GM13977 (cell line): ENCODE measurements at regions not wholly inside any gene's neighbourhood (a gene's known extent, or its start where the extent isn't known, plus 50 kb on each side); places are given as distances from the start of the nearest gene placed in this dataset.

ENCODE experiments used
- DNase-seq: peaks from one replicate; pipeline ENCODE4 v3.0.0; 2012; ENCODE audit warnings: low spot score
- in situ Hi-C: fragments of 300-500 bp; cut with MboI; formaldehyde crosslinking; loops from one replicate; pipeline ENCODE4 v1.12.0; 2022; ENCODE audit warnings: low sequenced_read_pairs, low pct_unique_long_range_greater_than_20kb, mixed read lengths, inconsistent platforms; ENCODE audit not compliant: unreplicated experiment
- TF ChIP-seq, protein P1 (sequence below): IDR thresholded peaks from 2 replicates; pipeline ENCODE4 v1.5.1; 2012; ENCODE audit warnings: mild to moderate bottlenecking, control low read depth; ENCODE audit not compliant: insufficient read depth; ENCODE audit errors: extremely low read depth, missing control alignments

DNA sequence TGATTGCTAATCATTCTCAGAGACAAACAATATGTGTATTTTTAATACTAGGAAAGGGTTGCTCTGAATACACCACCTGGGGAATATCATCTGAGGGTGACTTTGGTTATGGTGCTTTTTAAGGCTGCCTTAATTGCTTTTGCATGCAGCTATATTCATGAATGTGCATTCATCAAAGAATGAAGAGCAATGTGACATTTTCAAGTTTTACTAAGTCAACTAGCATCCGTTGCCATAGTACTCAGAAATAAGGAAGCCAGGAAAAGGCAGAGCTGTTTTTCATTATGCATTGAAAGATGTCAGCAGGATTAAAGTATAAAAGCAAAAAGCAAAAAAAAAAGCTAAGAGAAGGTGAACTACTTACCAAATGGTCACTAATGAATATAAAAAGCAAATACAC, 67.4 kb upstream of the PCDH18 start:
- TF ChIP-seq, protein P1, sequence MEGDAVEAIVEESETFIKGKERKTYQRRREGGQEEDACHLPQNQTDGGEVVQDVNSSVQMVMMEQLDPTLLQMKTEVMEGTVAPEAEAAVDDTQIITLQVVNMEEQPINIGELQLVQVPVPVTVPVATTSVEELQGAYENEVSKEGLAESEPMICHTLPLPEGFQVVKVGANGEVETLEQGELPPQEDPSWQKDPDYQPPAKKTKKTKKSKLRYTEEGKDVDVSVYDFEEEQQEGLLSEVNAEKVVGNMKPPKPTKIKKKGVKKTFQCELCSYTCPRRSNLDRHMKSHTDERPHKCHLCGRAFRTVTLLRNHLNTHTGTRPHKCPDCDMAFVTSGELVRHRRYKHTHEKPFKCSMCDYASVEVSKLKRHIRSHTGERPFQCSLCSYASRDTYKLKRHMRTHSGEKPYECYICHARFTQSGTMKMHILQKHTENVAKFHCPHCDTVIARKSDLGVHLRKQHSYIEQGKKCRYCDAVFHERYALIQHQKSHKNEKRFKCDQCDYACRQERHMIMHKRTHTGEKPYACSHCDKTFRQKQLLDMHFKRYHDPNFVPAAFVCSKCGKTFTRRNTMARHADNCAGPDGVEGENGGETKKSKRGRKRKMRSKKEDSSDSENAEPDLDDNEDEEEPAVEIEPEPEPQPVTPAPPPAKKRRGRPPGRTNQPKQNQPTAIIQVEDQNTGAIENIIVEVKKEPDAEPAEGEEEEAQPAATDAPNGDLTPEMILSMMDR: no peak
- no peak for DNase-seq
- in situ Hi-C loops: no loop called here

DNA sequence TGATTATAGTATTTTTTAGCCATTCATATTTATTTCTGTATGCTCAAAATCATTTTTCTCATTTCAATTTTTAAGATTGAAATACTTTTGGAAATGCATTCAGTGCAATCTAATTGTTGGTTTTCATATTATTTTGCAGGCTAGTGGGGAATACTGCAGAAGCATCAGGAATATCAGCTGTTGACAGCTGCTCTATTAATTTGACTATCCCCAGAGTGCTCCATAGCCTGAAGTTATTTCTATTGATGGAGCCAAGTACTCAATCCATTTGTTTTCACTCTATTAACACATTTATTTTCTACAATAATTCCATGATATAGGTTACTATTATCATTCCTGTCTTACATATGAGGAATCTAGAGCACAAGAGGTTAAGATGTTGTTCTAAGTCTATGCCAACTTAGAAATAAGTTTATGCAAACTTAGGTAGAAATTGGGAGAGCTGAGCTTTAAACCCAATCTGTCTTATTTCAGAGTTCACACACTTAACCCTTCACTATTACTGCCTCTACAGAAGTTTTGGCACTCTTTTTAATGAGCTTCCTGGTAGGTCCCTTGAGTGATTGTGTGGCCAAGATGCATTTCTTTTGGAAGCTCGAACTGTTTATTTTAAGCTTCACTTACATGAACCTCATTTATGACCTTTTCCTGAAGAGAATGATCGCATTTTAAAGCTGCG, 65.6 kb upstream of the PCDH18 start:
- no peak for DNase-seq
- in situ Hi-C loops: no loop called here
- TF ChIP-seq, protein P1: no peak

DNA sequence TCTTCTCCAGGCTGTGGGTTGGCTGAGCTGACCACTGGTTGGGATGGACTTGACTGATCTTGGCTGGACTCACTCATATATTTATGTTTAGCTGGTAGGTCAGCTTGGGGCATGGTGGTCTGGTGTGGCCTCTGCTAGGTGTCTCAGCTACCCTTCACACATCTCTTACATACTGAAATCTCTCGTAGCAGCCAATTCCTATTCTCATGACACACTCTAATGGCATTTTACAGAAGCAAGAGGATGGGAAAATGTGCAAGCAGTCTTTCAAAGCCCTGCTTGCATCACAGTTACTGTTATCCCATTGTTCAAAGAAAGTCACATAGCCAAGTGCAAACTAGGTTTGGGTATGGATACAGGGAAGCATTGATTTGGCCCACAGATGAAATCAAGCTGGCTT, 55.5 kb upstream of the PCDH18 start:
- in situ Hi-C loops: no loop called here
- TF ChIP-seq, protein P1: no peak
- DNase-seq: no peak

- TF ChIP-seq, protein P1: no peak
- in situ Hi-C loops: no loop called here
- DNase-seq: no peak
Observed at GRCh38 chr4:137583671-137584070, 51.4 kb upstream of the PCDH18 start.
